NCI-H1930 (cell line): ENCODE measurements at regions not wholly inside any gene's neighbourhood (a gene's known extent, or its start where the extent isn't known, plus 50 kb on each side); places are given as distances from the start of the nearest gene placed in this dataset.
A peak's percentile ranks its signal among the peaks of the same experiment; 100 is the strongest.

Experiments used
- DNase-seq, 2 experiments: peaks; one replicate each; lab custom pipeline; 2025; lab: John Stamatoyannopoulos, UW

GRCh38 chr11:115695677-115696364 lies 191.6 kb upstream of the CADM1 start:
- no peak for DNase-seq

- no peak for DNase-seq
Observed at GRCh38 chr11:115693002-115693401, 188.8 kb upstream of the CADM1 start.

GRCh38 chr11:115691030-115691429 lies 186.8 kb upstream of the CADM1 start:
- DNase-seq = no peak

GRCh38 chr11:115687934-115688333 lies 183.7 kb upstream of the CADM1 start:
- no peak for DNase-seq

- DNase-seq = no peak
Observed at GRCh38 chr11:115684699-115685098, 180.5 kb upstream of the CADM1 start.

GRCh38 chr11:115684135-115684534 lies 179.9 kb upstream of the CADM1 start:
- no peak for DNase-seq

GRCh38 chr11:115682888-115683287 lies 178.7 kb upstream of the CADM1 start:
- DNase-seq = no peak

GRCh38 chr11:115682101-115682500 lies 177.9 kb upstream of the CADM1 start:
- no peak for DNase-seq

- DNase-seq = no peak
Observed at GRCh38 chr11:115679945-115680344, 175.7 kb upstream of the CADM1 start.

- peak in 1 of 2 experiments; percentile 31 for DNase-seq
Observed at GRCh38 chr11:115678942-115679341, 174.7 kb upstream of the CADM1 start.

GRCh38 chr11:115677190-115677589 lies 173.0 kb upstream of the CADM1 start:
- DNase-seq = no peak

- no peak for DNase-seq
Observed at GRCh38 chr11:115676768-115677167, 172.6 kb upstream of the CADM1 start.

GRCh38 chr11:115676206-115676605 lies 172.0 kb upstream of the CADM1 start:
- no peak for DNase-seq

- no peak for DNase-seq
Observed at GRCh38 chr11:115674937-115675544, 170.8 kb upstream of the CADM1 start.

- DNase-seq = no peak
Observed at GRCh38 chr11:115674176-115674936, 170.1 kb upstream of the CADM1 start.

- DNase-seq = no peak
Observed at GRCh38 chr11:115673720-115674119, 169.5 kb upstream of the CADM1 start.

GRCh38 chr11:115672999-115673411 lies 168.8 kb upstream of the CADM1 start:
- no peak for DNase-seq

GRCh38 chr11:115672412-115672811 lies 168.2 kb upstream of the CADM1 start:
- no peak for DNase-seq

GRCh38 chr11:115670538-115671205 lies 166.5 kb upstream of the CADM1 start:
- no peak for DNase-seq

GRCh38 chr11:115665958-115666357 lies 161.7 kb upstream of the CADM1 start:
- no peak for DNase-seq

- no peak for DNase-seq
Observed at GRCh38 chr11:115665175-115665821, 161.1 kb upstream of the CADM1 start.

- DNase-seq = no peak
Observed at GRCh38 chr11:115664313-115664712, 160.1 kb upstream of the CADM1 start.
